GM19035 (cell line): ENCODE measurements at regions not wholly inside any gene's neighbourhood (a gene's known extent, or its start where the extent isn't known, plus 50 kb on each side); places are given as distances from the start of the nearest gene placed in this dataset.
"Not testable (repeated sequence)": the region's sequence is repeated elsewhere in the genome, so short reads cannot be mapped to it uniquely, and the experiment has no call there.

Source experiments
- ATAC-seq: cut with Tn5 transposase; IDR thresholded peaks from one replicate; pipeline ENCODE4 v1.9.1; 2021; ENCODE audit not compliant: unreplicated experiment

- ATAC-seq = not testable (repeated sequence)
Measured at GRCh38 chr14:105772710-105773250, 246.4 kb downstream of the TMEM121 start.

GRCh38 chr14:105773584-105773983 is 247.2 kb downstream of the TMEM121 start:
- no peak for ATAC-seq

GRCh38 chr14:105774001-105774400 is 247.6 kb downstream of the TMEM121 start:
- ATAC-seq = no peak

GRCh38 chr14:105774585-105775348 is 248.4 kb downstream of the TMEM121 start:
- ATAC-seq = not testable (repeated sequence)

- ATAC-seq = not testable (repeated sequence)
Measured at GRCh38 chr14:105775349-105775923, 249.1 kb downstream of the TMEM121 start.

GRCh38 chr14:105776112-105776511 is 249.7 kb downstream of the TMEM121 start:
- not testable (repeated sequence) for ATAC-seq

GRCh38 chr14:105776924-105777323 is 250.5 kb downstream of the TMEM121 start:
- ATAC-seq = no peak

- ATAC-seq = no peak
Measured at GRCh38 chr14:105783707-105784106, 257.3 kb downstream of the TMEM121 start.

GRCh38 chr14:105793836-105794235 is 267.5 kb downstream of the TMEM121 start:
- ATAC-seq = no peak

GRCh38 chr14:105797546-105797945 is 271.2 kb downstream of the TMEM121 start:
- no peak for ATAC-seq

- no peak for ATAC-seq
Measured at GRCh38 chr14:105805701-105806100, 279.3 kb downstream of the TMEM121 start.

- ATAC-seq = no peak
Measured at GRCh38 chr14:105806568-105806967, 280.2 kb downstream of the TMEM121 start.

- no peak for ATAC-seq
Measured at GRCh38 chr14:105817971-105818711, 291.8 kb downstream of the TMEM121 start.

GRCh38 chr14:105818712-105819005 is 292.3 kb downstream of the TMEM121 start:
- no peak for ATAC-seq

GRCh38 chr14:105830171-105830570 is 303.8 kb downstream of the TMEM121 start:
- no peak for ATAC-seq

GRCh38 chr14:105836160-105836559 is 309.8 kb downstream of the TMEM121 start:
- ATAC-seq = no peak

GRCh38 chr14:105836730-105837129 is 310.3 kb downstream of the TMEM121 start:
- ATAC-seq = no peak

GRCh38 chr14:105837349-105838063 is 311.1 kb downstream of the TMEM121 start:
- ATAC-seq = no peak

GRCh38 chr14:105838107-105838506 is 311.7 kb downstream of the TMEM121 start:
- ATAC-seq = no peak

- no peak for ATAC-seq
Measured at GRCh38 chr14:105838591-105839424, 312.4 kb downstream of the TMEM121 start.
